Nephron (organoid): ENCODE measurements at regions not wholly inside any gene's neighbourhood (a gene's known extent, or its start where the extent isn't known, plus 50 kb on each side); places are given as distances from the start of the nearest gene placed in this dataset.
A peak's percentile ranks its signal among the peaks of the same experiment; 100 is the strongest.

Source experiments
- H3K27ac Mint-ChIP-seq, 3 experiments: 2 replicates each; pipeline ENCODE4 v1.8.0; 2020; ENCODE audit warnings: mixed read lengths in 3 of 3, mild to moderate bottlenecking in 2 of 3, moderate library complexity in 1 of 3
- H3K27me3 Mint-ChIP-seq: 2 replicates; pipeline ENCODE4 v1.8.0; 2021; ENCODE audit warnings: low read depth, mild to moderate bottlenecking, moderate library complexity, mixed read lengths
- H3K36me3 Mint-ChIP-seq: 2 replicates; pipeline ENCODE4 v1.8.0; 2020; ENCODE audit warnings: low read depth, mixed read lengths
- H3K4me1 Mint-ChIP-seq: 2 replicates; pipeline ENCODE4 v1.8.0; 2020; ENCODE audit warnings: mixed read lengths
- H3K4me3 Mint-ChIP-seq, 3 experiments: 2 replicates each; pipeline ENCODE4 v1.8.0; 2020; ENCODE audit warnings: mild to moderate bottlenecking in 3 of 3, mixed read lengths in 3 of 3, moderate library complexity in 2 of 3
- H3K9me3 Mint-ChIP-seq: 2 replicates; pipeline ENCODE4 v1.8.0; 2020; ENCODE audit warnings: mixed read lengths
- TF ChIP-seq, protein P1 (sequence below), 3 experiments: fragments of 200-600 bp; sonication (generic); IDR thresholded peaks; one replicate each; pipeline ENCODE4 v1.5.0; 2021; ENCODE audit warnings: antibody characterized with exemption in 3 of 3; ENCODE audit not compliant: unreplicated experiment in 3 of 3

DNA sequence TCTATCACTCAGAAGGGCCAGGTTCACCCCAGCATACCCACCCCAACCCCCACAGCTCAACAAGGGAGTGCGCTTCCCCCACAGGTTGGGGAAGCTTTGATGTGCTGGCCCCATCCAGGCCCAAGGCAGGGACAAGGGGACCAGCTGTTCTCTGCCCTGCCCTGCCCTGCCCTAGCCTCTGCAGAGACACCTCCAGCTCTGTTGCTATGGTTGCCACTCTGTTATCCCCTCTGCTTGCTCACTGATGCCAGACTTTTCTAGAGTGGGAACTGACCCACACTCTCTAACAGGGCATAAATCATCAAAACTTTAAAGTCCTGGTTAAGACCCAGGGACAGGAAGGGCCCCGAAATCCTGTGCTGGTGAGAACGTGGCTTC lies 50.4 kb upstream of the ENPP7 start:
- Mint-ChIP-seq H3K36me3 (no peaks in the 10 kb centered on the region), H3K9me3 (no peaks in the 10 kb centered on the region), H3K4me1 (peaks cover 6% of the 10 kb centered on the region), H3K27me3 (peaks cover 41% of the 10 kb centered on the region), H3K4me3 (no peak overlapping the region), H3K27ac (no peak overlapping the region)
- TF ChIP-seq, protein P1, sequence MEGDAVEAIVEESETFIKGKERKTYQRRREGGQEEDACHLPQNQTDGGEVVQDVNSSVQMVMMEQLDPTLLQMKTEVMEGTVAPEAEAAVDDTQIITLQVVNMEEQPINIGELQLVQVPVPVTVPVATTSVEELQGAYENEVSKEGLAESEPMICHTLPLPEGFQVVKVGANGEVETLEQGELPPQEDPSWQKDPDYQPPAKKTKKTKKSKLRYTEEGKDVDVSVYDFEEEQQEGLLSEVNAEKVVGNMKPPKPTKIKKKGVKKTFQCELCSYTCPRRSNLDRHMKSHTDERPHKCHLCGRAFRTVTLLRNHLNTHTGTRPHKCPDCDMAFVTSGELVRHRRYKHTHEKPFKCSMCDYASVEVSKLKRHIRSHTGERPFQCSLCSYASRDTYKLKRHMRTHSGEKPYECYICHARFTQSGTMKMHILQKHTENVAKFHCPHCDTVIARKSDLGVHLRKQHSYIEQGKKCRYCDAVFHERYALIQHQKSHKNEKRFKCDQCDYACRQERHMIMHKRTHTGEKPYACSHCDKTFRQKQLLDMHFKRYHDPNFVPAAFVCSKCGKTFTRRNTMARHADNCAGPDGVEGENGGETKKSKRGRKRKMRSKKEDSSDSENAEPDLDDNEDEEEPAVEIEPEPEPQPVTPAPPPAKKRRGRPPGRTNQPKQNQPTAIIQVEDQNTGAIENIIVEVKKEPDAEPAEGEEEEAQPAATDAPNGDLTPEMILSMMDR (IDR thresholded peaks at IDR 0.05; ENCODE audit: unreplicated experiment in 3 of 3): no peak

DNA sequence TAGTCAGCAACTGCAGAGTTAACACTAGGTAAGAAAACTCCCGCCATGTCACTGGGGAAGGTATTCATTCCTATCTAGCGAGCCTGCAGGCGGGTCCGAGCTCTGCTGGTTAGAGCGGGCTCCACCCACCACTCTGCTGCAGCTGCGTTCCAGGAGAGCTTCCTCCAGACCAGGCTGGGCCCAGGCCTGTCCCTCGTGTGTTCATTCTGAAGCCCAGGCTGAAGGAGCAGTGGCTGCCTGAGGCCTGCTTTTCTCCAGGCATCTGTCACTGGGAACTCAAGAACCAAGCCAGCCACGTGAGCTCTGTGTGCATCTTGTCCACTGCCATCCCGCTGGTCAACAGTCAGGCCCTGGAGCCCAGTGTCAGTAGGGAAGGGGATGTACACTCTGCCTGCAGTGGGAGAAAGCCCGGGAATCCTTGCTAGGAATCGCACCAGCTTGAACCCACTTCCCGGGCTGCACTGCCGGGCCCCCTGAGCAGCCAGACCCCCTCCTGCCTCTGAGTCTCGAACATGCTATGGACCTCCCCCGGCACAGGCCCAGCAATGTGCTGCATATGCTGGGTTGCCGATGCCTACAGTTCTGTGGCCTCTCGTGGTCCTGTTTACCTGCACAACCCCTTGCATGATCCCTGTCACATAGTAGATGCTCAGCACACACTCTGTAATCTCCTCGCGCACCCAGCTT lies 51.0 kb upstream of the ENPP7 start:
- H3K4me1 Mint-ChIP-seq: peaks cover 6% of the 10 kb centered on the region
- no peak overlapping the region for H3K27ac Mint-ChIP-seq
- no peak overlapping the region for H3K4me3 Mint-ChIP-seq
- TF ChIP-seq, protein P1 (IDR thresholded peaks at IDR 0.05; ENCODE audit: unreplicated experiment in 3 of 3): no peak
- no peaks in the 10 kb centered on the region for H3K9me3 Mint-ChIP-seq
- H3K27me3 Mint-ChIP-seq: peaks cover 46% of the 10 kb centered on the region
- H3K36me3 Mint-ChIP-seq: no peaks in the 10 kb centered on the region

DNA sequence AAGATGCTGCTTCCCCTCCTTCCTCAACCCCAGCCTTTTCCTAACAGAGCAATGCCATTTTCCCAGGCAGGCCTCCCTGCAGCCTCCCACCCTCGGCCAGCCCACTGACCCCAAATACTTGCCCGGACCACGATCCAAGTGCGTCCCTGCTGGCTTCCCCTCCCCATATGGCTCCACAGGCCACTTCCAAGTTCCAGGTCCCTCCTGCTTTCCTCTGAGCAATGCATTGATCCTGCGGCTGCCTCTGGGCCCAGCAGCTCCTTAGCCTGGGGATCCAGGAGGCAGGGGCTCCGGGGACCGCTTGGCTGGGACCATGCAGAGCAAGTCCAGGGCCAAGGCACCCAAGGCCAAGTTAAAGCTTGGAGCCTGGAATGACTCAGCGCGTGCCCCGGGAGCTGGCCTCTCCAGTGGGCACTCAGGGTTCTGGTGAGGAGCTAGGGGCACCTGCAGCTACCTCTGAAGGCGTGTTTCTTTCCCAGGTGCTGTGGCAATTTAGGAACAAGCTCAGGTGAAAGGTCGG lies 51.9 kb upstream of the ENPP7 start:
- Mint-ChIP-seq H3K27me3 (peaks cover 44% of the 10 kb centered on the region), H3K4me1 (peaks cover 2% of the 10 kb centered on the region), H3K9me3 (peaks cover 6% of the 10 kb centered on the region), H3K36me3 (peaks cover under 1% of the 10 kb centered on the region), H3K4me3 (no peak overlapping the region), H3K27ac (peak overlapping the region in 1 of 3 experiments; percentile 14)
- TF ChIP-seq, protein P1 (IDR thresholded peaks at IDR 0.05; ENCODE audit: unreplicated experiment in 3 of 3): no peak

DNA sequence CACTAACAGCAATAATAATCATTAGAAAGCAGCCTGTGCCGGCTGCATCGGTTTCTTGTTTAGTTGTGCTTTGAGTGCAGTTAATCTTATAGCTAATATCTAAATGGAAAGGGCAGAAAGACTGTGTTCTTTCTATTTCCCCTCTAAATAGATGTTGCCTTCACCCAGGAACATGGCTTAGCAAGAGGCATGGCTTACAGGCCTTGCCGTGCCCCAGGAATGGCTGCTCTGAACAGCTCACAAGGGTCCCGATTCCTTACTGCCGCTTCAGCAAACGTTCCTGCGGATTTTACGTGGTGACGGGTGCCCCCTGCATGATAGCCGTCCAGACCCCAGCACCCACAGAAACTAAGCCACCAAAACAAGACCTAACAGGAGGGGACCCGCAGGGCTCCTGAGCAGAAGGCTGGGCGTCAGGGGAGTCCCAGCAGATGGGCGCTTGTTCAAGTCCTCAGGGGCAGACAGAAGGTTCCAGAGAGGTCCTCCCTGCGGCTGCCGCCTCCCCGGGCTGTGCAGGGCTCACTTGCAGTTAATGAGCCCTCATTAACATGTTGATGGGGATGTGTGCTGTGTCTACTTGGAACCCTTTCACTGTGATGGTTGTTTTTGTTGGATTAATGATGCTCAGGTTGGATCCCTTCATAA lies 52.5 kb upstream of the ENPP7 start:
- H3K36me3 Mint-ChIP-seq: peaks cover 3% of the 10 kb centered on the region
- H3K9me3 Mint-ChIP-seq: peaks cover 12% of the 10 kb centered on the region
- H3K4me1 Mint-ChIP-seq: no peaks in the 10 kb centered on the region
- H3K27me3 Mint-ChIP-seq: peaks cover 48% of the 10 kb centered on the region
- TF ChIP-seq, protein P1 (IDR thresholded peaks at IDR 0.05; ENCODE audit: unreplicated experiment in 3 of 3): no peak
- H3K4me3 Mint-ChIP-seq: no peak overlapping the region
- H3K27ac Mint-ChIP-seq: peak overlapping the region in 1 of 3 experiments; percentile 14

DNA sequence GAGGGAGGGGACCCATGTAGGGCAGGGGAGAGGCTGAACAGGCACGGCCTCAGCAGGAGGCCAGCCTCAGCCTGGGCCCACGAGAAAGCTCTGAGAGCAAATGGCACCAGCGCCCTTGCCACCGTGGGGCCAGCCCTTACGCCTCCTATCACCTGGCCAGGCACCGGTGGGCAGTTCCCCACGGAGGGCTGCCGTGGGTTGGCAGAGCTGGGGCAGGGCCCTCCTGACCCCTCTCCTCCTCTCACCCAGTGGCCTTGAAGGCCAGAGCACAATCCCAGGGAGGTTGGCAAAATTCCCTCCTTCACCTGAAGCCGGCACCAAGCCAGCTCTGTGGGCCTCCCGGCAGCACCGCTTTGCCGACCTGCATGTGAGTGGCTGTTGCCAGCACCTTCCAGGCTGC lies 53.1 kb upstream of the ENPP7 start:
- H3K27ac Mint-ChIP-seq: no peak overlapping the region
- no peaks in the 10 kb centered on the region for H3K4me1 Mint-ChIP-seq
- H3K9me3 Mint-ChIP-seq: peaks cover 17% of the 10 kb centered on the region

More for the DNA sequence above, 53.1 kb upstream of the ENPP7 start:
- Mint-ChIP-seq H3K27me3 (peaks cover 52% of the 10 kb centered on the region), H3K36me3 (peaks cover 3% of the 10 kb centered on the region), H3K4me3 (no peak overlapping the region)
- TF ChIP-seq, protein P1 (IDR thresholded peaks at IDR 0.05; ENCODE audit: unreplicated experiment in 3 of 3): no peak
